ENCODE measurements at regions not wholly inside any gene's neighbourhood (a gene's known extent, or its start where the extent isn't known, plus 50 kb on each side); places are given as distances from the start of the nearest gene placed in this dataset.

GRCh38 chr18:7288544-7288943 lies 57.7 kb downstream of the LRRC30 start:
- DNase-seq, result no peak

- no peak for DNase-seq
Observed at GRCh38 chr18:7290077-7290476, 59.2 kb downstream of the LRRC30 start.

- no peak for DNase-seq
Observed at GRCh38 chr18:7291046-7291445, 60.2 kb downstream of the LRRC30 start.

- DNase-seq, result no peak
Observed at GRCh38 chr18:7298149-7298548, 67.3 kb downstream of the LRRC30 start.

- DNase-seq, result no peak
Observed at GRCh38 chr18:7301094-7301493, 70.2 kb downstream of the LRRC30 start.

- DNase-seq, result no peak
Observed at GRCh38 chr18:7303316-7304060, 72.6 kb downstream of the LRRC30 start.

- DNase-seq, result no peak
Observed at GRCh38 chr18:7304061-7304370, 73.1 kb downstream of the LRRC30 start.

- no peak for DNase-seq
Observed at GRCh38 chr18:7305416-7305815, 74.5 kb downstream of the LRRC30 start.

GRCh38 chr18:7307030-7307429 lies 76.1 kb downstream of the LRRC30 start:
- no peak for DNase-seq

- DNase-seq, result no peak
Observed at GRCh38 chr18:7307526-7307925, 76.6 kb downstream of the LRRC30 start.

GRCh38 chr18:7317804-7318231 lies 86.9 kb downstream of the LRRC30 start:
- no peak for DNase-seq

- no peak for DNase-seq
Observed at GRCh38 chr18:7319161-7319560, 88.3 kb downstream of the LRRC30 start.

- no peak for DNase-seq
Observed at GRCh38 chr18:7321831-7322230, 90.9 kb downstream of the LRRC30 start.

GRCh38 chr18:7322817-7323485 lies 92.1 kb downstream of the LRRC30 start:
- DNase-seq, result peak; percentile 22

- no peak for DNase-seq
Observed at GRCh38 chr18:7325126-7325430, 94.2 kb downstream of the LRRC30 start.

- DNase-seq, result no peak
Observed at GRCh38 chr18:7329016-7329415, 98.1 kb downstream of the LRRC30 start.

GRCh38 chr18:7332452-7332851 lies 101.6 kb downstream of the LRRC30 start:
- no peak for DNase-seq

- no peak for DNase-seq
Observed at GRCh38 chr18:7333025-7333562, 102.2 kb downstream of the LRRC30 start.

GRCh38 chr18:7334973-7335568 lies 104.2 kb downstream of the LRRC30 start:
- no peak for DNase-seq

GRCh38 chr18:7336623-7337022 lies 105.7 kb downstream of the LRRC30 start:
- no peak for DNase-seq

- no peak for DNase-seq
Observed at GRCh38 chr18:7338846-7339245, 108.0 kb downstream of the LRRC30 start.

- DNase-seq, result no peak
Observed at GRCh38 chr18:7341581-7342337, 110.9 kb downstream of the LRRC30 start.

GRCh38 chr18:7349181-7349837 lies 118.4 kb downstream of the LRRC30 start:
- no peak for DNase-seq

All from retina (tissue), 1 donor.